ENCODE measurements at regions not wholly inside any gene's neighbourhood (a gene's known extent, or its start where the extent isn't known, plus 50 kb on each side); places are given as distances from the start of the nearest gene placed in this dataset.

DNA sequence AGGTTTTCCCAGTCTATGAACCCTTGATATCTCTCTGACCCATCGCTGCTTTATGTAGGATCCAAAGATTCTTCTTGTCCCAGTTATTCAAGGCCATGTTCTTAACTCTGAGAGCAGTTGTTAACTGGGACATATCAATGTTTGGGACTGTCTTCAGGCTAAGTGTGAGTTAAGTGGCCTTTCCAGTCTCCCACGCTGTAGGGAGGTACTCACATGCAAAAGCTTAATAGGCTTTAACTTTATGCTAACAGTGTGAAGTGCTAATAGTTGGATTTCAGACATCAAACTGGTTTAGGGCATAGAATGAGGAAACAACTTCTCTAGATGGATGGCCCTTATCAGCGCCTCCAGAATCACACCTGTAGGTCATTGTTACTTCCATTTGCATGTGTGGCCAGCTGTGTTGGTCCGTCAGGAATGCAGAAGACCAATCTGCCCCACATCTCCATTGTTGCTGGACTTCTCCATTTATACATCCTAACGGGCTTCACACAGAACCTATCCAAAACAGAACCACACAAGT, 104.7 kb upstream of the MBNL2 start (continued):
- TF ChIP-seq, protein P1, sequence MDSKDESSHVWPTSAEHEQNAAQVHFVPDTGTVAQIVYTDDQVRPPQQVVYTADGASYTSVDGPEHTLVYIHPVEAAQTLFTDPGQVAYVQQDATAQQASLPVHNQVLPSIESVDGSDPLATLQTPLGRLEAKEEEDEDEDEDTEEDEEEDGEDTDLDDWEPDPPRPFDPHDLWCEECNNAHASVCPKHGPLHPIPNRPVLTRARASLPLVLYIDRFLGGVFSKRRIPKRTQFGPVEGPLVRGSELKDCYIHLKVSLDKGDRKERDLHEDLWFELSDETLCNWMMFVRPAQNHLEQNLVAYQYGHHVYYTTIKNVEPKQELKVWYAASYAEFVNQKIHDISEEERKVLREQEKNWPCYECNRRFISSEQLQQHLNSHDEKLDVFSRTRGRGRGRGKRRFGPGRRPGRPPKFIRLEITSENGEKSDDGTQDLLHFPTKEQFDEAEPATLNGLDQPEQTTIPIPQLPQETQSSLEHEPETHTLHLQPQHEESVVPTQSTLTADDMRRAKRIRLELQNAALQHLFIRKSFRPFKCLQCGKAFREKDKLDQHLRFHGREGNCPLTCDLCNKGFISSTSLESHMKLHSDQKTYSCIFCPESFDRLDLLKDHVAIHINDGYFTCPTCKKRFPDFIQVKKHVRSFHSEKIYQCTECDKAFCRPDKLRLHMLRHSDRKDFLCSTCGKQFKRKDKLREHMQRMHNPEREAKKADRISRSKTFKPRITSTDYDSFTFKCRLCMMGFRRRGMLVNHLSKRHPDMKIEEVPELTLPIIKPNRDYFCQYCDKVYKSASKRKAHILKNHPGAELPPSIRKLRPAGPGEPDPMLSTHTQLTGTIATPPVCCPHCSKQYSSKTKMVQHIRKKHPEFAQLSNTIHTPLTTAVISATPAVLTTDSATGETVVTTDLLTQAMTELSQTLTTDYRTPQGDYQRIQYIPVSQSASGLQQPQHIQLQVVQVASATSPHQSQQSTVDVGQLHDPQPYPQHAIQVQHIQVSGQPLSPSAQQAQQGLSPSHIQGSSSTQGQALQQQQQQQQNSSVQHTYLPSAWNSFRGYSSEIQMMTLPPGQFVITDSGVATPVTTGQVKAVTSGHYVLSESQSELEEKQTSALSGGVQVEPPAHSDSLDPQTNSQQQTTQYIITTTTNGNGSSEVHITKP (CRISPR knock-in tag; IDR thresholded peaks at IDR 0.05; ENCODE audit: low read depth): no peak
- TF ChIP-seq ZFP37 (CRISPR knock-in tag; IDR thresholded peaks at IDR 0.05; ENCODE audit: borderline replicate concordance) (no peak), ZNF788 (CRISPR knock-in tag; IDR thresholded peaks at IDR 0.05; ENCODE audit: borderline replicate concordance) (no peak)
- TF ChIP-seq, protein P2, sequence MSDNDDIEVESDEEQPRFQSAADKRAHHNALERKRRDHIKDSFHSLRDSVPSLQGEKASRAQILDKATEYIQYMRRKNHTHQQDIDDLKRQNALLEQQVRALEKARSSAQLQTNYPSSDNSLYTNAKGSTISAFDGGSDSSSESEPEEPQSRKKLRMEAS (IDR thresholded peaks at IDR 0.05): no peak

DNA sequence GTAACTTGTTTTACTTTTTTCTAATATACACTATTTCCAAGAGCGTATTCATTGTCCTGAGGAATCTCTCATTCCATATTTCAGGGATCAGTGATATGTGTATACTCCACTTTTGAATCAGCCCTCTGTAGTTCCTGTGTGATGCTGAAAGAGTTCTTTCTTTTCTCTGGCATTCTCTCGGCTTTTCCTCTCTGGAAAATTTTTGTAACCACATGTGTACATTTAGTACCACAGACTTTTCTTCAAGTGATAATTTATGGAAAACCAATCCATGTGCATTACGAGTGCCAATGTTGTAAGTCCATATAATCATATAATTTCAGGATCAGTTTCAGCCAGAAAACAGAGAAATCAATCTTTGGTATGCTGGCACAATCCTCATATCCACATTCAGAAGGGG, 102.2 kb upstream of the MBNL2 start:
- BruUV-seq (replicated peaks): no TSS peak
- WGBS (ENCODE audit: low lambda C conversion rate): 10% methylated on average over 3 of the region's 3 CpGs
- intact Hi-C loops (cut with micrococcal nuclease; ENCODE audit: unreplicated experiment): no loop called here
- H2AFZ ChIP-seq (ENCODE audit: low read length): no peak overlapping the region
- H3K79me2 ChIP-seq (ENCODE audit: insufficient read depth, low read length): no peaks in the 10 kb centered on the region
- in situ Hi-C loops (cut with HindIII; ENCODE audit: extremely low pct_ligation_motif_present, low pct_unique_long_range_greater_than_20kb): no loop called here
- DNase-seq (ENCODE audit: low spot score): no peak
- TF ChIP-seq JUND (CRISPR knock-in tag; IDR thresholded peaks at IDR 0.05) (no peak), SATB2 (CRISPR knock-in tag; IDR thresholded peaks at IDR 0.05) (no peak), SRF (IDR thresholded peaks at IDR 0.05; ENCODE audit: low read depth, low read length) (no peak), PRMT3 (CRISPR knock-in tag; IDR thresholded peaks at IDR 0.05; ENCODE audit: borderline replicate concordance, low read depth) (no peak), SMARCC2 (IDR thresholded peaks at IDR 0.05) (no peak)
- no peak overlapping the region for H3K27ac ChIP-seq (ENCODE audit: extremely low read length, insufficient read depth, low read length)
- H3K4me1 ChIP-seq (ENCODE audit: insufficient read depth, low read length): peaks cover 2% of the 10 kb centered on the region; the same call in 1 of the 2 replicates
- CTCF ChIA-PET (ENCODE audit: low intra/inter-chr PET ratio, low total read pairs): no interaction called here
- peaks cover 0 to 7% of the 10 kb centered on the region in 2 experiments; a peak in 2 of 5 replicates for H3K27me3 ChIP-seq (ENCODE audit: control insufficient read depth in 1 of 2, insufficient read depth in 2 of 2, low read length in 2 of 2)
- no peak overlapping the region for H3K4me3 ChIP-seq (replicated peaks in 1 of 3; ENCODE audit: insufficient read depth in 1 of 3, low read depth in 2 of 3, low read length in 3 of 3)
- no peaks in the 10 kb centered on the region for H4K20me1 ChIP-seq (ENCODE audit: insufficient read depth, low read length)
- no peak for FAIRE-seq
- no peak for ATAC-seq
- H3K36me3 ChIP-seq (replicated peaks in 1 of 2; ENCODE audit: control insufficient read depth in 1 of 2, insufficient read depth in 2 of 2, low read length in 2 of 2): no peaks in the 10 kb centered on the region
- POLR2A ChIA-PET: no interaction called here
- no peaks in the 10 kb centered on the region for H3K9me3 ChIP-seq (ENCODE audit: low read length)
- H3K9ac ChIP-seq (ENCODE audit: insufficient read depth, low read depth, low read length): no peak overlapping the region
- H3K4me2 ChIP-seq (ENCODE audit: low read depth, low read length): no peak overlapping the region
